Activated CD8-positive, alpha-beta T cell treated with anti-CD3 and anti-CD28 coated beads, Interleukin-2, amount 10 ng/mL, durations not matched to agents 7 days and 5 days (primary cell): ENCODE measurements at regions not wholly inside any gene's neighbourhood (a gene's known extent, or its start where the extent isn't known, plus 50 kb on each side); places are given as distances from the start of the nearest gene placed in this dataset.

Experiments used
- ATAC-seq: fragments of 150-1000 bp; cut with Tn5 transposase; one replicate; pipeline ENCODE4 v1.10.0; 2021; ENCODE audit warnings: moderate library complexity
- CTCF ChIA-PET: fragments of 350-600 bp; sonication (Branson Sonifier 250); formaldehyde crosslinking; loops from one replicate; lab custom pipeline; 2021; ENCODE audit warnings: antibody characterized with exemption; lab: Charles Lee
- POLR2A ChIA-PET: fragments of 350-600 bp; sonication (Branson Sonifier 250); formaldehyde crosslinking; loops from one replicate; lab custom pipeline; 2021; ENCODE audit warnings: antibody characterized with exemption; lab: Charles Lee
- DNase-seq: peaks from one replicate; pipeline ENCODE4 v3.0.0-alpha.2; 2020
- H3K27ac Mint-ChIP-seq: one replicate; pipeline ENCODE4 v1.8.0; 2021; ENCODE audit warnings: mild to moderate bottlenecking, mixed read lengths
- H3K27me3 Mint-ChIP-seq: one replicate; pipeline ENCODE4 v1.8.0; 2021; ENCODE audit warnings: low read depth, mixed read lengths
- H3K36me3 Mint-ChIP-seq: one replicate; pipeline ENCODE4 v1.8.0; 2021; ENCODE audit warnings: low read depth, mixed read lengths
- H3K4me1 Mint-ChIP-seq: one replicate; pipeline ENCODE4 v1.8.0; 2021; ENCODE audit warnings: low read depth, mixed read lengths
- H3K4me3 Mint-ChIP-seq: one replicate; pipeline ENCODE4 v1.8.0; 2021; ENCODE audit warnings: mild to moderate bottlenecking, mixed read lengths
- H3K9me3 Mint-ChIP-seq: one replicate; pipeline ENCODE4 v1.8.0; 2022; ENCODE audit warnings: mixed read lengths; ENCODE audit not compliant: insufficient read depth

- DNase-seq (no peak), ATAC-seq (no peak)
- Mint-ChIP-seq H3K36me3 (no peaks in the 10 kb centered on the region), H3K9me3 (no peaks in the 10 kb centered on the region), H3K4me1 (no peaks in the 10 kb centered on the region), H3K27ac (no peak overlapping the region), H3K27me3 (peaks cover 2% of the 10 kb centered on the region), H3K4me3 (no peak overlapping the region)
- ChIA-PET CTCF (no interaction called here), POLR2A (no interaction called here)
Measured at GRCh38 chr13:47680748-47681147, 320.3 kb downstream of the SUCLA2 start.

- Mint-ChIP-seq H3K27me3 (peaks cover 2% of the 10 kb centered on the region), H3K4me1 (no peaks in the 10 kb centered on the region), H3K9me3 (no peaks in the 10 kb centered on the region), H3K4me3 (no peak overlapping the region), H3K36me3 (no peaks in the 10 kb centered on the region), H3K27ac (no peak overlapping the region)
- ChIA-PET CTCF (no interaction called here), POLR2A (no interaction called here)
- ATAC-seq (no peak), DNase-seq (no peak)
Measured at GRCh38 chr13:47679401-47679800, 321.7 kb downstream of the SUCLA2 start.

GRCh38 chr13:47678201-47678968 lies 322.7 kb downstream of the SUCLA2 start:
- H3K4me1 Mint-ChIP-seq, result no peaks in the 10 kb centered on the region
- no peak overlapping the region for H3K27ac Mint-ChIP-seq
- H3K4me3 Mint-ChIP-seq, result no peak overlapping the region
- H3K36me3 Mint-ChIP-seq, result no peaks in the 10 kb centered on the region
- ChIA-PET POLR2A (no interaction called here), CTCF (no interaction called here)
- H3K27me3 Mint-ChIP-seq, result peaks cover 2% of the 10 kb centered on the region
- H3K9me3 Mint-ChIP-seq, result no peaks in the 10 kb centered on the region
- ATAC-seq, result no peak
- DNase-seq, result no peak

GRCh38 chr13:47675871-47676270 lies 325.2 kb downstream of the SUCLA2 start:
- DNase-seq (no peak), ATAC-seq (no peak)
- no peaks in the 10 kb centered on the region for H3K27me3 Mint-ChIP-seq
- no peaks in the 10 kb centered on the region for H3K9me3 Mint-ChIP-seq
- CTCF ChIA-PET, result no interaction called here
- no peaks in the 10 kb centered on the region for H3K4me1 Mint-ChIP-seq
- H3K27ac Mint-ChIP-seq, result no peak overlapping the region
- H3K4me3 Mint-ChIP-seq, result no peak overlapping the region
- H3K36me3 Mint-ChIP-seq, result no peaks in the 10 kb centered on the region
- POLR2A ChIA-PET, result no interaction called here

- Mint-ChIP-seq H3K27ac (no peak overlapping the region), H3K9me3 (no peaks in the 10 kb centered on the region), H3K36me3 (no peaks in the 10 kb centered on the region), H3K4me1 (no peaks in the 10 kb centered on the region), H3K27me3 (no peaks in the 10 kb centered on the region), H3K4me3 (no peak overlapping the region)
- ATAC-seq, result no peak
- CTCF ChIA-PET, result no interaction called here
- POLR2A ChIA-PET, result interaction anchor here (0.6 kb wide), 1 partner anchor 805 kb away, joined by 4 read pairs; no protein-coding TSS in a partner anchor
- DNase-seq, result no peak
Measured at GRCh38 chr13:47673009-47673850, 327.8 kb downstream of the SUCLA2 start.

GRCh38 chr13:47672245-47673008 lies 328.6 kb downstream of the SUCLA2 start:
- Mint-ChIP-seq H3K36me3 (no peaks in the 10 kb centered on the region), H3K27me3 (no peaks in the 10 kb centered on the region), H3K27ac (no peak overlapping the region), H3K4me3 (no peak overlapping the region), H3K9me3 (no peaks in the 10 kb centered on the region), H3K4me1 (no peaks in the 10 kb centered on the region)
- DNase-seq (no peak), ATAC-seq (no peak)
- ChIA-PET POLR2A (no interaction called here), CTCF (no interaction called here)

- ChIA-PET POLR2A (no interaction called here), CTCF (no interaction called here)
Measured at GRCh38 chr13:47671776-47672175, 329.3 kb downstream of the SUCLA2 start.

GRCh38 chr13:47665043-47665442 lies 336.0 kb downstream of the SUCLA2 start:
- Mint-ChIP-seq H3K4me3 (no peak overlapping the region), H3K36me3 (no peaks in the 10 kb centered on the region), H3K9me3 (no peaks in the 10 kb centered on the region), H3K27ac (no peak overlapping the region), H3K4me1 (no peaks in the 10 kb centered on the region), H3K27me3 (no peaks in the 10 kb centered on the region)
- DNase-seq (no peak), ATAC-seq (no peak)
- CTCF ChIA-PET, result no interaction called here
- POLR2A ChIA-PET, result no interaction called here

More at GRCh38 chr13:47671776-47672175, 329.3 kb downstream of the SUCLA2 start:
- Mint-ChIP-seq H3K27ac (no peak overlapping the region), H3K27me3 (no peaks in the 10 kb centered on the region), H3K4me3 (no peak overlapping the region), H3K9me3 (no peaks in the 10 kb centered on the region), H3K36me3 (no peaks in the 10 kb centered on the region), H3K4me1 (no peaks in the 10 kb centered on the region)
- DNase-seq (no peak), ATAC-seq (no peak)

GRCh38 chr13:47661076-47661475 lies 340.0 kb downstream of the SUCLA2 start:
- Mint-ChIP-seq H3K4me3 (no peak overlapping the region), H3K36me3 (no peaks in the 10 kb centered on the region), H3K27me3 (no peaks in the 10 kb centered on the region), H3K27ac (no peak overlapping the region), H3K9me3 (no peaks in the 10 kb centered on the region), H3K4me1 (no peaks in the 10 kb centered on the region)
- POLR2A ChIA-PET, result no interaction called here
- no peak for ATAC-seq
- no peak for DNase-seq
- CTCF ChIA-PET, result no interaction called here

- Mint-ChIP-seq H3K27me3 (no peaks in the 10 kb centered on the region), H3K4me1 (no peaks in the 10 kb centered on the region), H3K4me3 (no peak overlapping the region), H3K9me3 (no peaks in the 10 kb centered on the region), H3K27ac (no peak overlapping the region), H3K36me3 (no peaks in the 10 kb centered on the region)
- DNase-seq, result no peak
- POLR2A ChIA-PET, result no interaction called here
- CTCF ChIA-PET, result no interaction called here
- ATAC-seq, result no peak
Measured at GRCh38 chr13:47656651-47657050, 344.4 kb downstream of the SUCLA2 start.

- Mint-ChIP-seq H3K27me3 (no peaks in the 10 kb centered on the region), H3K4me1 (no peaks in the 10 kb centered on the region), H3K36me3 (no peaks in the 10 kb centered on the region), H3K9me3 (no peaks in the 10 kb centered on the region), H3K27ac (no peak overlapping the region), H3K4me3 (no peak overlapping the region)
- CTCF ChIA-PET, result no interaction called here
- DNase-seq (no peak), ATAC-seq (no peak)
- POLR2A ChIA-PET, result no interaction called here
Measured at GRCh38 chr13:47650209-47650608, 350.9 kb downstream of the SUCLA2 start.

GRCh38 chr13:47647001-47647400 lies 354.1 kb downstream of the SUCLA2 start:
- Mint-ChIP-seq H3K4me3 (no peak overlapping the region), H3K9me3 (no peaks in the 10 kb centered on the region), H3K4me1 (no peaks in the 10 kb centered on the region), H3K36me3 (no peaks in the 10 kb centered on the region), H3K27me3 (no peaks in the 10 kb centered on the region), H3K27ac (no peak overlapping the region)
- DNase-seq, result no peak
- CTCF ChIA-PET, result no interaction called here
- no peak for ATAC-seq
- POLR2A ChIA-PET, result no interaction called here
